Raji (cell line): ENCODE measurements at regions not wholly inside any gene's neighbourhood (a gene's known extent, or its start where the extent isn't known, plus 50 kb on each side); places are given as distances from the start of the nearest gene placed in this dataset.

Experiments
- POLR2A ChIP-seq: IDR thresholded peaks from 2 replicates; pipeline ENCODE4 v1.6.1; 2011; ENCODE audit warnings: low read depth, low read length, control low read depth; ENCODE audit not compliant: insufficient read depth

GRCh38 chr5:30871196-30871595, 322.3 kb upstream of the CDH6 start:
- no peak for TF ChIP-seq POLR2A

- no peak for TF ChIP-seq POLR2A
Observed at GRCh38 chr5:30867711-30868110, 325.8 kb upstream of the CDH6 start.

GRCh38 chr5:30866142-30866541, 327.3 kb upstream of the CDH6 start:
- TF ChIP-seq POLR2A: no peak

GRCh38 chr5:30856242-30856641, 337.2 kb upstream of the CDH6 start:
- TF ChIP-seq POLR2A: no peak

- no peak for TF ChIP-seq POLR2A
Observed at GRCh38 chr5:30853158-30853557, 340.3 kb upstream of the CDH6 start.

- TF ChIP-seq POLR2A: no peak
Observed at GRCh38 chr5:30850866-30851265, 342.6 kb upstream of the CDH6 start.

GRCh38 chr5:30849931-30850710, 343.4 kb upstream of the CDH6 start:
- TF ChIP-seq POLR2A: no peak

GRCh38 chr5:30846171-30846570, 347.3 kb upstream of the CDH6 start:
- no peak for TF ChIP-seq POLR2A

- no peak for TF ChIP-seq POLR2A
Observed at GRCh38 chr5:30845194-30845593, 348.3 kb upstream of the CDH6 start.

- no peak for TF ChIP-seq POLR2A
Observed at GRCh38 chr5:30843541-30843940, 349.9 kb upstream of the CDH6 start.

GRCh38 chr5:30839956-30840355, 353.5 kb upstream of the CDH6 start:
- no peak for TF ChIP-seq POLR2A

- no peak for TF ChIP-seq POLR2A
Observed at GRCh38 chr5:30838936-30839496, 354.5 kb upstream of the CDH6 start.

GRCh38 chr5:30832519-30832918, 361.0 kb upstream of the CDH6 start:
- TF ChIP-seq POLR2A: no peak

- no peak for TF ChIP-seq POLR2A
Observed at GRCh38 chr5:30831605-30832004, 361.9 kb upstream of the CDH6 start.

GRCh38 chr5:30831123-30831522, 362.4 kb upstream of the CDH6 start:
- TF ChIP-seq POLR2A: no peak

- no peak for TF ChIP-seq POLR2A
Observed at GRCh38 chr5:30811298-30811697, 382.2 kb upstream of the CDH6 start.

GRCh38 chr5:30809933-30810332, 383.6 kb upstream of the CDH6 start:
- TF ChIP-seq POLR2A: no peak
